ENCODE measurements at regions not wholly inside any gene's neighbourhood (a gene's known extent, or its start where the extent isn't known, plus 50 kb on each side); places are given as distances from the start of the nearest gene placed in this dataset.
"Not testable (repeated sequence)": the region's sequence is repeated elsewhere in the genome, so short reads cannot be mapped to it uniquely, and the experiment has no call there.

DNA sequence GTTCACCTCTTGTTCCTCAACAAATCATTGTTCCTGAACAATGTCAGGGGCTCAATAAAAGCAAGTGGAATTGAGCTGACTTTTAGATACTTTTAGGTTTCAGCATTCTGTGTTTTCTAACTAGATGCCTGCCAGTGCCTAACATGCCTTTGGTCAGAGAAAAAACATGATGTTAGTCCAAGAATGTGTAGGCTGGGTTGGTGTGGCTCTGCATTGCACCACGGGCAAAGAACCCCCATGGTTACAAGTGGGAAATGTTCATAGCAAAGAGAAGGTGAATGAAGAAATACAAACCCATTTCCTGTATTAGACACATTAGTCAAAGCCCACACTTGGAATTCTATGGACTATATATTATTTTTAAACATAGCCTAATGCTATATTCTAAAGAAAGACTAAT lies 193.3 kb downstream of the TMEM200A start:
- no peaks in the 10 kb centered on the region for H3K27me3 ChIP-seq
- H3K4me2 ChIP-seq, result no peak overlapping the region
- DNase-seq (ENCODE audit: low spot score), result no peak
- no peaks in the 10 kb centered on the region for H4K20me1 ChIP-seq (ENCODE audit: insufficient read depth, poor library complexity, severe bottlenecking)
- no peaks in the 10 kb centered on the region for H3K9me2 ChIP-seq (replicated peaks; ENCODE audit: insufficient read depth)
- H3K4me3 ChIP-seq, result no peak overlapping the region
- H3K27ac ChIP-seq, result no peak overlapping the region
- TF ChIP-seq, protein P1, sequence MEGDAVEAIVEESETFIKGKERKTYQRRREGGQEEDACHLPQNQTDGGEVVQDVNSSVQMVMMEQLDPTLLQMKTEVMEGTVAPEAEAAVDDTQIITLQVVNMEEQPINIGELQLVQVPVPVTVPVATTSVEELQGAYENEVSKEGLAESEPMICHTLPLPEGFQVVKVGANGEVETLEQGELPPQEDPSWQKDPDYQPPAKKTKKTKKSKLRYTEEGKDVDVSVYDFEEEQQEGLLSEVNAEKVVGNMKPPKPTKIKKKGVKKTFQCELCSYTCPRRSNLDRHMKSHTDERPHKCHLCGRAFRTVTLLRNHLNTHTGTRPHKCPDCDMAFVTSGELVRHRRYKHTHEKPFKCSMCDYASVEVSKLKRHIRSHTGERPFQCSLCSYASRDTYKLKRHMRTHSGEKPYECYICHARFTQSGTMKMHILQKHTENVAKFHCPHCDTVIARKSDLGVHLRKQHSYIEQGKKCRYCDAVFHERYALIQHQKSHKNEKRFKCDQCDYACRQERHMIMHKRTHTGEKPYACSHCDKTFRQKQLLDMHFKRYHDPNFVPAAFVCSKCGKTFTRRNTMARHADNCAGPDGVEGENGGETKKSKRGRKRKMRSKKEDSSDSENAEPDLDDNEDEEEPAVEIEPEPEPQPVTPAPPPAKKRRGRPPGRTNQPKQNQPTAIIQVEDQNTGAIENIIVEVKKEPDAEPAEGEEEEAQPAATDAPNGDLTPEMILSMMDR (IDR thresholded peaks at IDR 0.05; ENCODE audit: poor library complexity), result no peak
- TF ChIP-seq EZH2phosphoT487 (IDR thresholded peaks at IDR 0.05; ENCODE audit: low read depth, severe bottlenecking, unreplicated experiment), result no peak
- no peak for TF ChIP-seq EZH2 (IDR thresholded peaks at IDR 0.05; ENCODE audit: borderline replicate concordance)
- H3K79me2 ChIP-seq, result no peaks in the 10 kb centered on the region
- 88% methylated on average over 1 of the region's 1 CpG for WGBS (ENCODE audit: low lambda C conversion rate, missing lambda C conversion rate)
- no peaks in the 10 kb centered on the region for H3K36me3 ChIP-seq (replicated peaks; ENCODE audit: insufficient read depth, low read depth)
- no peaks in the 10 kb centered on the region for H3K4me1 ChIP-seq (ENCODE audit: insufficient read depth)
- no peak overlapping the region for H2AFZ ChIP-seq
- H3K9me3 ChIP-seq (ENCODE audit: low read depth), result no peaks in the 10 kb centered on the region

DNA sequence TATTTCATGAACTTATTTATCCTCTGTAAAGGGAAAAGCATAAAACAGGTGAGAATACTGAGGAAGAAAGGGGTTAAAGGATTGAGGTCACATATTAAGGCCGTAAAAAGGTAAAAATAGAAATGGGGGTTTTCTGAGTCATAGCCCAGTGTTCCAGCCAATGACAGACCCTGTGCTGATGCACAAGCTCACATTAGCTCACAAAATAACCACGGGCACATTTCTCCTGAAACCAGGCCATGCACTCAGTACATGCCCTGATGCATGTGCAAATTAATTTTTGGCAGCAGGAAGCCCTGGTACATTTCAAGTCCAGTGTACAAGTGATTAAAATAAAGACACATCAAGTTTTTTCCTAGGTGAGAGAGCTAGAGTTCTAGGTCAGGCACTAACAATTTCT lies 194.4 kb downstream of the TMEM200A start:
- Histone ChIP-seq H3K27me3 (no peaks in the 10 kb centered on the region), H2AFZ (no peak overlapping the region), H3K9me3 (ENCODE audit: low read depth) (no peaks in the 10 kb centered on the region), H3K27ac (no peak overlapping the region), H3K9me2 (replicated peaks; ENCODE audit: insufficient read depth) (no peaks in the 10 kb centered on the region), H3K4me2 (no peak overlapping the region), H3K4me1 (ENCODE audit: insufficient read depth) (no peaks in the 10 kb centered on the region), H4K20me1 (ENCODE audit: insufficient read depth, poor library complexity, severe bottlenecking) (no peaks in the 10 kb centered on the region), H3K36me3 (replicated peaks; ENCODE audit: insufficient read depth, low read depth) (no peaks in the 10 kb centered on the region), H3K79me2 (no peaks in the 10 kb centered on the region), H3K4me3 (no peak overlapping the region)
- WGBS (ENCODE audit: low lambda C conversion rate, missing lambda C conversion rate), result 57% methylated on average over 2 of the region's 2 CpGs
- DNase-seq (ENCODE audit: low spot score), result no peak
- TF ChIP-seq EZH2phosphoT487 (IDR thresholded peaks at IDR 0.05; ENCODE audit: low read depth, severe bottlenecking, unreplicated experiment) (no peak), EZH2 (IDR thresholded peaks at IDR 0.05; ENCODE audit: borderline replicate concordance) (no peak)
- TF ChIP-seq, protein P1 (IDR thresholded peaks at IDR 0.05; ENCODE audit: poor library complexity), result no peak

DNA sequence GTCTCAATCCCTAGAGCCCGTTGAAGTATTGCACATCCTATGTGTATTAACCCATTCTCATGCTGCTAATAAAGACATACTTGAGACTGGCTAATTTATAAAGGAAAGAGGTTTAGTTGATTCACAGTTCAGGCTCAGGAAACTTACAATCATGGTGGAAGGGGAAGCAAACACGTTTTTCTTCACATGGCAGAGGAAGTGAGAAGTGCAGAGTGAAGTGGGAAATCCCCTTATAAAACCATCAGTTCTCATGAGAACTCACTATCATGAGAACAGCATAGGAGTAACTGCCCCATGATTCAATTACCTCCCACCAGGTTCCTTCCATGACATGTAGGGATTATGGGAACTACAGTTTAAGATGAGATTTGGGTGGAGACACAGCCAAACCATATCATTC lies 195.3 kb downstream of the TMEM200A start:
- not testable (repeated sequence) for H2AFZ ChIP-seq; H3K79me2 ChIP-seq; H3K27me3 ChIP-seq; H3K4me3 ChIP-seq; H3K27ac ChIP-seq; H3K9me3 ChIP-seq (ENCODE audit: low read depth); H3K9me2 ChIP-seq (replicated peaks; ENCODE audit: insufficient read depth); H4K20me1 ChIP-seq (ENCODE audit: insufficient read depth, poor library complexity, severe bottlenecking); H3K36me3 ChIP-seq (replicated peaks; ENCODE audit: insufficient read depth, low read depth); H3K4me2 ChIP-seq; H3K4me1 ChIP-seq (ENCODE audit: insufficient read depth); DNase-seq (ENCODE audit: low spot score)
- 69% methylated on average over 2 of the region's 2 CpGs for WGBS (ENCODE audit: low lambda C conversion rate, missing lambda C conversion rate)

DNA sequence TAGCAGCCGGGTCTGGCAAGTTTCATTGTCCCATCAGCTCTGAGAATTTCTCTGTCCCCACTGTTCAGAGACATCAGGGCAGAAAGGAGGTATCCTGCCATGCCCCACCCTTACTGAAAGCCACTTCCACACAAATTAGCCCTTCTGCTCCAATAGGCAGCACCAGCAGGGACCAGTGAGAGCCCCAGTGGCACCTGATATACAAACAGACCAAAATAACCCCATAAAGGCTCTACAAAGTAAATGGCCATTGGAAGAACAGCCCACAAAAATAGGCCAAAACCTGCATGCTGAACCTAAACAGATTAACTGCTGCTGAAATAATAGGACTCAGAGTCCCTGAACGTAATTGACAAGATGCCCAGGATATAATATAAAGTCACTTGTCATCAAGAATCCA lies 199.9 kb downstream of the TMEM200A start:
- no peak overlapping the region for H3K4me2 ChIP-seq
- H3K27me3 ChIP-seq, result no peaks in the 10 kb centered on the region
- no peaks in the 10 kb centered on the region for H3K79me2 ChIP-seq
- no peaks in the 10 kb centered on the region for H4K20me1 ChIP-seq (ENCODE audit: insufficient read depth, poor library complexity, severe bottlenecking)
- H3K27ac ChIP-seq, result no peak overlapping the region
- no peak for DNase-seq (ENCODE audit: low spot score)
- H3K4me1 ChIP-seq (ENCODE audit: insufficient read depth), result no peaks in the 10 kb centered on the region
- H3K9me3 ChIP-seq (ENCODE audit: low read depth), result no peaks in the 10 kb centered on the region
- H3K4me3 ChIP-seq, result no peak overlapping the region
- no peaks in the 10 kb centered on the region for H3K9me2 ChIP-seq (replicated peaks; ENCODE audit: insufficient read depth)
- WGBS (ENCODE audit: low lambda C conversion rate, missing lambda C conversion rate), result 84% methylated on average over 2 of the region's 2 CpGs
- no peak overlapping the region for H2AFZ ChIP-seq
- no peaks in the 10 kb centered on the region for H3K36me3 ChIP-seq (replicated peaks; ENCODE audit: insufficient read depth, low read depth)
- TF ChIP-seq, protein P1 (IDR thresholded peaks at IDR 0.05; ENCODE audit: poor library complexity), result no peak
- no peak for TF ChIP-seq EZH2phosphoT487 (IDR thresholded peaks at IDR 0.05; ENCODE audit: low read depth, severe bottlenecking, unreplicated experiment)
- no peak for TF ChIP-seq EZH2 (IDR thresholded peaks at IDR 0.05; ENCODE audit: borderline replicate concordance)
